HT-29 (cell line): ENCODE measurements at regions not wholly inside any gene's neighbourhood (a gene's known extent, or its start where the extent isn't known, plus 50 kb on each side); places are given as distances from the start of the nearest gene placed in this dataset.
"Not testable (repeated sequence)": the region's sequence is repeated elsewhere in the genome, so short reads cannot be mapped to it uniquely, and the experiment has no call there.

Experiments
- DNase-seq: peaks from one replicate; pipeline ENCODE4 v3.0.0-alpha.2; 2015; ENCODE audit warnings: low spot score

- no peak for DNase-seq
These were observed 137.5 kb downstream of the ZFP64 start for GRCh38 chr20:52054123-52054522.

GRCh38 chr20:52049001-52049731 is 142.4 kb downstream of the ZFP64 start:
- peak; percentile 34 for DNase-seq

- DNase-seq, result peak; percentile 50
These were observed 143.5 kb downstream of the ZFP64 start for GRCh38 chr20:52047811-52048764.

- no peak for DNase-seq
These were observed 149.6 kb downstream of the ZFP64 start for GRCh38 chr20:52041966-52042365.

GRCh38 chr20:52039790-52040189 is 151.8 kb downstream of the ZFP64 start:
- DNase-seq, result no peak

- not testable (repeated sequence) for DNase-seq
These were observed 152.9 kb downstream of the ZFP64 start for GRCh38 chr20:52038632-52039031.

- no peak for DNase-seq
These were observed 154.2 kb downstream of the ZFP64 start for GRCh38 chr20:52037370-52037769.

GRCh38 chr20:52035977-52036376 is 155.6 kb downstream of the ZFP64 start:
- no peak for DNase-seq

GRCh38 chr20:52035498-52035897 is 156.1 kb downstream of the ZFP64 start:
- no peak for DNase-seq

GRCh38 chr20:52034581-52034980 is 157.0 kb downstream of the ZFP64 start:
- no peak for DNase-seq

- DNase-seq, result no peak
These were observed 158.3 kb downstream of the ZFP64 start for GRCh38 chr20:52033313-52033712.

- not testable (repeated sequence) for DNase-seq
These were observed 159.3 kb downstream of the ZFP64 start for GRCh38 chr20:52032304-52032683.

GRCh38 chr20:52031563-52032303 is 159.8 kb downstream of the ZFP64 start:
- DNase-seq, result no peak

- DNase-seq, result no peak
These were observed 160.4 kb downstream of the ZFP64 start for GRCh38 chr20:52031206-52031562.

GRCh38 chr20:52029129-52029528 is 162.4 kb downstream of the ZFP64 start:
- not testable (repeated sequence) for DNase-seq

GRCh38 chr20:52025938-52026337 is 165.6 kb downstream of the ZFP64 start:
- no peak for DNase-seq

- DNase-seq, result no peak
These were observed 172.3 kb downstream of the ZFP64 start for GRCh38 chr20:52019313-52019712.

GRCh38 chr20:52017669-52018317 is 173.8 kb downstream of the ZFP64 start:
- no peak for DNase-seq

GRCh38 chr20:52016022-52016421 is 175.6 kb downstream of the ZFP64 start:
- DNase-seq, result no peak

- no peak for DNase-seq
These were observed 176.4 kb downstream of the ZFP64 start for GRCh38 chr20:52015155-52015554.

GRCh38 chr20:52012079-52012478 is 179.5 kb downstream of the ZFP64 start:
- DNase-seq, result no peak

GRCh38 chr20:52011093-52011492 is 180.5 kb downstream of the ZFP64 start:
- no peak for DNase-seq
